NK-92 (cell line): ENCODE measurements at regions not wholly inside any gene's neighbourhood (a gene's known extent, or its start where the extent isn't known, plus 50 kb on each side); places are given as distances from the start of the nearest gene placed in this dataset.

Experiments used
- DNase-seq: peaks from one replicate; lab custom pipeline; 2025; ENCODE audit not compliant: unreplicated experiment; lab: John Stamatoyannopoulos, UW

- DNase-seq, result no peak
Observed at GRCh38 chr6:26196846-26197635, 109.8 kb downstream of the HFE start.

GRCh38 chr6:26197636-26197932 lies 110.4 kb downstream of the HFE start:
- DNase-seq, result no peak

GRCh38 chr6:26197933-26198721 lies 110.9 kb downstream of the HFE start:
- no peak for DNase-seq

- DNase-seq, result no peak
Observed at GRCh38 chr6:26198722-26199056, 111.5 kb downstream of the HFE start.

GRCh38 chr6:26199057-26199772 lies 112.0 kb downstream of the HFE start:
- DNase-seq, result no peak

GRCh38 chr6:26199773-26200764 lies 112.8 kb downstream of the HFE start:
- no peak for DNase-seq

- no peak for DNase-seq
Observed at GRCh38 chr6:26200918-26201721, 113.9 kb downstream of the HFE start.

GRCh38 chr6:26202201-26202611 lies 115.0 kb downstream of the HFE start:
- no peak for DNase-seq

GRCh38 chr6:26202811-26203583 lies 115.8 kb downstream of the HFE start:
- no peak for DNase-seq

GRCh38 chr6:26204332-26205160 lies 117.3 kb downstream of the HFE start:
- DNase-seq, result peak; percentile 65

GRCh38 chr6:26205161-26205624 lies 118.0 kb downstream of the HFE start:
- peak; percentile 17 for DNase-seq

DNA sequence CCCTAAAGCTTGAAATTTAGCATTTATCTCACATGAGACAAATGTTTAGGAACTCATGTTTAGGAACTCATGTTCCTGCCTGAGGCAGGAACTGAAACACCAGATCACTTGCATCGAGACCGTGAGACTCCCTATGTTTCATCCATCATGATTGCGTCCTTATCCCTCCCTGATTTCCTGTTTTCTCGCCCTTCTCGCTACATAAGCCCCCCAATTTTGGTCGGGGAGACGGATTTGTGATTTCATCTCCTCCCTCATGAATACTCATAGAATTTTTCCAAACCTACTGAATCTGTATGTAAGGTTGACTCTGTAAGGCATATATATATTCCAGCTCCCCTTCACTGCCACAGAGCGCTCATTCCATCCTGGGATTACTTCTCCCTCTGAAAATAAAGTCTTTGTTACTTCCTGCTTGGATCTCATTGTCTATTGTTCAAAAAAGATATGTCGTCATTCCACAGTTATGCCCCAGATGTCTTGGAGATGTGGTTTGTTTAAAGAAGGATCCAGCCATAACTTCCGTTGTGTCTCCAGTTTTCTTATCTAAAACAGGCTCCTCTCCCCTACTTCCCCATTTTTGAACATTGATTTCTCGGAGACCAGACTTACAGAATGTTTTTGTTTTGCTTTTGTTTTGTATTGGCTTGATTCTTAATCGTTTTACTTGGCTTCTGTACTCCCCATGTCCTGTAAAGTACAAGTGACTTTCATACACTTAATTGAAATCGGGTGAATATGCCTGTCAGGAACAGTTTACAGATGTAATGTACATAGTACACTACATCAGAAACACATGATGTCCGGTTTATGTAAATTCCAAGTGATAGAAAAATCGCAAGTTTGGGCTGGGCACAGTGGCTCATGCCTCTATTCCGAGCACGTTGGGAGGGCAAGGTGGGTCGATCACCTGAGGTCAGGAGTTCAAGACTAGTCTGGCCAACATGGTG lies 118.7 kb downstream of the HFE start:
- DNase-seq, result no peak

GRCh38 chr6:26206868-26207801 lies 119.9 kb downstream of the HFE start:
- no peak for DNase-seq

GRCh38 chr6:26211963-26212362 lies 124.7 kb downstream of the HFE start:
- DNase-seq, result no peak

GRCh38 chr6:26213334-26214075 lies 126.3 kb downstream of the HFE start:
- no peak for DNase-seq
